ENCODE measurements at regions not wholly inside any gene's neighbourhood (a gene's known extent, or its start where the extent isn't known, plus 50 kb on each side); places are given as distances from the start of the nearest gene placed in this dataset.

- Histone ChIP-seq H3K36me3 (ENCODE audit: control insufficient read depth, insufficient read depth, low read length) (no peaks in the 10 kb centered on the region), H3K18ac (ENCODE audit: low read length) (peak overlapping the region; percentile 18), H3K79me2 (ENCODE audit: control insufficient read depth, insufficient read depth, low read length) (no peaks in the 10 kb centered on the region), H4K5ac (ENCODE audit: low read length) (no peak overlapping the region), H4K8ac (ENCODE audit: low read depth, low read length) (no peak overlapping the region), H3K27ac (ENCODE audit: low read depth, low read length) (no peak overlapping the region), H3K4ac (ENCODE audit: low read depth, low read length) (no peak overlapping the region), H3K79me1 (ENCODE audit: low read length) (no peaks in the 10 kb centered on the region), H3K23ac (ENCODE audit: low read length) (no peak overlapping the region), H3K4me3 (ENCODE audit: low read length) (no peak overlapping the region), H3K4me1 (ENCODE audit: control insufficient read depth, low read depth, low read length) (peaks cover 2% of the 10 kb centered on the region), H2BK5ac (ENCODE audit: low read length) (no peak overlapping the region), H3K4me2 (ENCODE audit: low read length) (no peak overlapping the region), H2BK15ac (replicated peaks; ENCODE audit: low read depth) (peak overlapping the region; percentile 2), H3K56ac (ENCODE audit: low read length) (no peak overlapping the region), H2BK120ac (ENCODE audit: low read depth, low read length) (no peak overlapping the region), H3K9ac (ENCODE audit: low read length) (no peak overlapping the region), H2AK5ac (ENCODE audit: low read length) (no peak overlapping the region), H3K27me3 (ENCODE audit: insufficient read depth, low read length, poor library complexity) (no peaks in the 10 kb centered on the region)
- DNase-seq, result no peak
- WGBS (ENCODE audit: extremely low coverage, insufficient coverage, low lambda C conversion rate), result no CpG with 5 or more reads among the region's 3 CpGs
Observed at GRCh38 chr1:201759194-201759815, 69.7 kb upstream of the IPO9 start.

DNA sequence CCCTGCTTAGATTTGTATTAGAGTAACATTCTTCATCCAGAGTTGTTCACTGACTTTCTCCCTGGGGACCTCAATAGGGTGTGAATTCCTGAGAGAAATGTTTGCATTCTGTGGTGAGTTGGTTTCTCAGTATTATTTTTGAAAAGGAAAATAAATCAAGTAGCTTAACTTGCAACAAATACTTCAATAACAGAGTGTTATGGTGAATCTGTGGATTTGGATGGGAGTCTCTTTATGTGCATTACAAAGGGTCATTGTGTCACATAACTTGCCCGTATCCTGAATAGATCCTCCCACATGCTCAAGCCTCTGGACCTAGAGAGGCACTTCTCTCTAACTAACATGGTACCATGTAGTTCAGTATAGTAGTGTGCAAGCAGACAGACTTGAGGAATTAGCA lies 68.4 kb upstream of the IPO9 start:
- Histone ChIP-seq H3K4me2 (ENCODE audit: low read length) (no peak overlapping the region), H3K79me1 (ENCODE audit: low read length) (no peaks in the 10 kb centered on the region), H3K23ac (ENCODE audit: low read length) (no peak overlapping the region), H3K9ac (ENCODE audit: low read length) (no peak overlapping the region), H3K79me2 (ENCODE audit: control insufficient read depth, insufficient read depth, low read length) (no peaks in the 10 kb centered on the region), H2AK5ac (ENCODE audit: low read length) (no peak overlapping the region), H3K4me3 (ENCODE audit: low read length) (no peak overlapping the region), H3K4me1 (ENCODE audit: control insufficient read depth, low read depth, low read length) (peaks cover 2% of the 10 kb centered on the region), H3K27me3 (ENCODE audit: insufficient read depth, low read length, poor library complexity) (no peaks in the 10 kb centered on the region), H3K56ac (ENCODE audit: low read length) (no peak overlapping the region), H4K5ac (ENCODE audit: low read length) (no peak overlapping the region), H2BK15ac (replicated peaks; ENCODE audit: low read depth) (no peak overlapping the region), H3K4ac (ENCODE audit: low read depth, low read length) (no peak overlapping the region), H2BK5ac (ENCODE audit: low read length) (no peak overlapping the region), H4K8ac (ENCODE audit: low read depth, low read length) (no peak overlapping the region), H3K27ac (ENCODE audit: low read depth, low read length) (no peak overlapping the region), H2BK120ac (ENCODE audit: low read depth, low read length) (no peak overlapping the region), H3K36me3 (ENCODE audit: control insufficient read depth, insufficient read depth, low read length) (no peaks in the 10 kb centered on the region), H3K18ac (ENCODE audit: low read length) (no peak overlapping the region)
- DNase-seq, result peak; percentile 67
- no CpG with 5 or more reads among the region's 1 CpG for WGBS (ENCODE audit: extremely low coverage, insufficient coverage, low lambda C conversion rate)

- DNase-seq, result peak; percentile 33
- Histone ChIP-seq H2BK15ac (replicated peaks; ENCODE audit: low read depth) (no peak overlapping the region), H3K4me3 (ENCODE audit: low read length) (no peak overlapping the region), H2BK5ac (ENCODE audit: low read length) (no peak overlapping the region), H3K27ac (ENCODE audit: low read depth, low read length) (no peak overlapping the region), H3K79me2 (ENCODE audit: control insufficient read depth, insufficient read depth, low read length) (no peaks in the 10 kb centered on the region), H3K23ac (ENCODE audit: low read length) (no peak overlapping the region), H2BK120ac (ENCODE audit: low read depth, low read length) (no peak overlapping the region), H3K56ac (ENCODE audit: low read length) (no peak overlapping the region), H3K18ac (ENCODE audit: low read length) (peak overlapping the region; percentile 31), H3K79me1 (ENCODE audit: low read length) (peaks cover 2% of the 10 kb centered on the region), H3K4me2 (ENCODE audit: low read length) (no peak overlapping the region), H4K8ac (ENCODE audit: low read depth, low read length) (no peak overlapping the region), H2AK5ac (ENCODE audit: low read length) (no peak overlapping the region), H3K4ac (ENCODE audit: low read depth, low read length) (no peak overlapping the region), H3K36me3 (ENCODE audit: control insufficient read depth, insufficient read depth, low read length) (no peaks in the 10 kb centered on the region), H3K4me1 (ENCODE audit: control insufficient read depth, low read depth, low read length) (peaks cover 3% of the 10 kb centered on the region), H3K27me3 (ENCODE audit: insufficient read depth, low read length, poor library complexity) (no peaks in the 10 kb centered on the region), H4K5ac (ENCODE audit: low read length) (no peak overlapping the region), H3K9ac (ENCODE audit: low read length) (no peak overlapping the region)
- no CpG with 5 or more reads among the region's 8 CpGs for WGBS (ENCODE audit: extremely low coverage, insufficient coverage, low lambda C conversion rate)
Observed at GRCh38 chr1:201761178-201761577, 67.8 kb upstream of the IPO9 start.

DNA sequence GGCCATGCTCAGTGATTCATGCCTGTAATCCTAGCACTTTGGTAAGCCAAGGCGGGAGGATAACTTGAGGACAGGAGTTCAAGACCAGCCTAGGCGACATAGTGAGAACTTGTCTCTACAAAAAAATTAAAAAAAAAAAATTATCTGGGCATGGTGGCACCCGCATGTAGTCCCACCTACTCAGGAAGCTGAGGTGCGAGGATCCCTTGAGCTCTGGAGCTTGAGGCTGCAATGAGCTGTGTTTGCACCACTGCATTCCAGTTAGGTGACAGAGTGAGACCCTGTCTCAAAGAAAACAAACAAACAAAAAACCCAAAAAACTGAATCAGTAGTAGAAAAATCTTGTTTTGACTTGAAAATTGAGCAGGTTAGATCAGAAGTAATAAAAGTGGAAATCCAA lies 67.1 kb upstream of the IPO9 start:
- Histone ChIP-seq H3K4me1 (ENCODE audit: control insufficient read depth, low read depth, low read length) (peaks cover 4% of the 10 kb centered on the region), H3K9ac (ENCODE audit: low read length) (no peak overlapping the region), H3K79me2 (ENCODE audit: control insufficient read depth, insufficient read depth, low read length) (no peaks in the 10 kb centered on the region), H3K27me3 (ENCODE audit: insufficient read depth, low read length, poor library complexity) (no peaks in the 10 kb centered on the region), H2BK5ac (ENCODE audit: low read length) (no peak overlapping the region), H3K4ac (ENCODE audit: low read depth, low read length) (no peak overlapping the region), H2BK15ac (replicated peaks; ENCODE audit: low read depth) (no peak overlapping the region), H3K4me2 (ENCODE audit: low read length) (no peak overlapping the region), H3K27ac (ENCODE audit: low read depth, low read length) (no peak overlapping the region), H3K23ac (ENCODE audit: low read length) (no peak overlapping the region), H3K79me1 (ENCODE audit: low read length) (peaks cover 2% of the 10 kb centered on the region), H3K56ac (ENCODE audit: low read length) (no peak overlapping the region), H4K5ac (ENCODE audit: low read length) (no peak overlapping the region), H3K18ac (ENCODE audit: low read length) (no peak overlapping the region), H4K8ac (ENCODE audit: low read depth, low read length) (no peak overlapping the region), H3K4me3 (ENCODE audit: low read length) (no peak overlapping the region), H3K36me3 (ENCODE audit: control insufficient read depth, insufficient read depth, low read length) (no peaks in the 10 kb centered on the region), H2BK120ac (ENCODE audit: low read depth, low read length) (no peak overlapping the region), H2AK5ac (ENCODE audit: low read length) (no peak overlapping the region)
- peak; percentile 79 for DNase-seq
- WGBS (ENCODE audit: extremely low coverage, insufficient coverage, low lambda C conversion rate), result no CpG with 5 or more reads among the region's 4 CpGs

- H3K4me3 ChIP-seq (ENCODE audit: low read length), result no peak overlapping the region
- H3K36me3 ChIP-seq (ENCODE audit: control insufficient read depth, insufficient read depth, low read length), result no peaks in the 10 kb centered on the region
- no peak overlapping the region for H3K4ac ChIP-seq (ENCODE audit: low read depth, low read length)
- H3K4me1 ChIP-seq (ENCODE audit: control insufficient read depth, low read depth, low read length), result peaks cover 4% of the 10 kb centered on the region
- H2AK5ac ChIP-seq (ENCODE audit: low read length), result no peak overlapping the region
- no peak overlapping the region for H3K56ac ChIP-seq (ENCODE audit: low read length)
- peaks cover 2% of the 10 kb centered on the region for H3K79me1 ChIP-seq (ENCODE audit: low read length)
- DNase-seq, result no peak
- H2BK120ac ChIP-seq (ENCODE audit: low read depth, low read length), result no peak overlapping the region
- H2BK5ac ChIP-seq (ENCODE audit: low read length), result no peak overlapping the region
- H3K27me3 ChIP-seq (ENCODE audit: insufficient read depth, low read length, poor library complexity), result no peaks in the 10 kb centered on the region
- no peaks in the 10 kb centered on the region for H3K79me2 ChIP-seq (ENCODE audit: control insufficient read depth, insufficient read depth, low read length)
- no peak overlapping the region for H3K9ac ChIP-seq (ENCODE audit: low read length)
- no peak overlapping the region for H3K27ac ChIP-seq (ENCODE audit: low read depth, low read length)
- H4K8ac ChIP-seq (ENCODE audit: low read depth, low read length), result no peak overlapping the region
- no peak overlapping the region for H3K18ac ChIP-seq (ENCODE audit: low read length)
- no CpG with 5 or more reads among the region's 2 CpGs for WGBS (ENCODE audit: extremely low coverage, insufficient coverage, low lambda C conversion rate)
- H3K4me2 ChIP-seq (ENCODE audit: low read length), result no peak overlapping the region
- H2BK15ac ChIP-seq (replicated peaks; ENCODE audit: low read depth), result no peak overlapping the region
- no peak overlapping the region for H4K5ac ChIP-seq (ENCODE audit: low read length)
- no peak overlapping the region for H3K23ac ChIP-seq (ENCODE audit: low read length)
Observed at GRCh38 chr1:201762381-201762780, 66.6 kb upstream of the IPO9 start.

Data from mesendoderm (in vitro differentiated cells).